GM12873 (cell line): ENCODE measurements at regions not wholly inside any gene's neighbourhood (a gene's known extent, or its start where the extent isn't known, plus 50 kb on each side); places are given as distances from the start of the nearest gene placed in this dataset.

Experiments
- CTCF ChIP-seq: IDR thresholded peaks from 2 replicates; pipeline ENCODE4 v1.5.1; 2012; ENCODE audit warnings: low read depth, mild to moderate bottlenecking, moderate library complexity, low read length, control low read depth; ENCODE audit not compliant: insufficient read depth; ENCODE audit errors: missing control alignments

DNA sequence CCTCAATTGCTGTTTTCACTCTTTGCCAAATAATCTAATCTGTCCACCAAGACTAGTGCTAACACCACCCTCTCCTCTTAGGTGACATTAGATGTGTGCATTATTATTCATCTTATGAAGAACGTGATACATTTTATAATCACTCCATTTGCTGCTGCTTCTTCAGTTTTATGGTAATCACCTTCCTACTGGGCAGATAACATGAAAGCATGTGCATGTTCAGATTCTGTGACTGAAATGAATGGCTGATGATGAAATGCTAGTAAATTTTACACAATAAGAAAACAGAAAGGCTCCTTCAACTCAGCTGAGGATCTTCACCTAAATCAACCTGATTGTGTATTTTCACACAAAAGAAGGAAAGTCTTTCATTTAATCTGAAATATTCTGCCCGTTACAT lies 577.6 kb downstream of the CSNK1G3 start:
- TF ChIP-seq CTCF, result no peak

DNA sequence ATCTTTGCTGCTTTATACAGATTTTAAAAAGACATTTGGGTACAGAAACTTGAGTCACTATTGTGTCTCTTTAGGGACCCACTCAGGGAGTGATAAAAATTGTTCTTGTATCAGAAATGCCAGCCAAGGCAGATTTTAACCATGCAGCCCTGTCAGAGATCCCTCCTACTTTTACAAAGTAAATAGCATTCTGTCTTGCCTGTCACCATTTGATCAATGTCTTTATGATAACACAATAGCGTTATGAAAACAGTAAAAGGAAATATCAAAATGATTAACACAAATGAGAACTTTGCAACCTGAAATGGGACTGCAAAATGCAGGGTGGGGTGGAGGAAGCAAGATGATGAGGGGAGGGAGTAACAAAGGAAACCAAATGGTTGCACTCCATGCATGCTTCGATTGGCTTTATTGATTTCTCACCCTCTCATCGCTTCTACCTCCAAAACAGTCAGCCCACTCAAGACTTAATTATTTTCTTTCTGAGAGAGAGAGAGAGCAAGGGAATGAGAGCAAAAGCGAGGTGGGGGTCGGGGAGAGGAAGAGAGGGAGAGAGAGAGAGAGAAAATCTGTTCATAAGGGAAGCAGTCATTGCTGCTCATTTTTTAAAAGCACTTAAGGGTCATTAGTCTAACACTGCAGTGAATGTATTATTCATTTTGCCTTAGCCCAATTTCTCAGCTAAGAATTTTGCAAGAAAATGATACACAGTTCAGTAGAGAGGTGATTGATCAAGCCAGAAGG lies 576.5 kb downstream of the CSNK1G3 start:
- no peak for TF ChIP-seq CTCF

DNA sequence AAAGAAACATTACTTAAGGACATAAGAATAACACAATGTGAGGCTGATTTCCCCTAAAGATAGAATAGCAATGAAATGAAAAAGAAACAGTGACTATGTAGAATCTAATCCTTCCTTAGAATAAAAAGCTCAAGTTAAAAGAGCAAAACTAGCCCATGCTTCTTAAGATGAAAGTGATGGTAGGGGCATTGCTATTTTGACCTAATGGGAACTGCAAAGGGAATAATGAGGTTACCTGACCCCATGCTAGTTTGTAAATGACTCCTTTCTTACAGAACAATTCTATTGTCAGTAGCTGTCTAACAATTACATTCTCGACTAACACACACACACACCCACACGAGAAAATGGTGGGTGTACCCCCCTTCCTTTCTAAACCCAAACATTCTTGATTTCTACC lies 575.8 kb downstream of the CSNK1G3 start:
- no peak for TF ChIP-seq CTCF

GRCh38 chr5:124080256-124080655 lies 568.3 kb downstream of the CSNK1G3 start:
- TF ChIP-seq CTCF, result no peak

GRCh38 chr5:124079062-124079461 lies 567.1 kb downstream of the CSNK1G3 start:
- no peak for TF ChIP-seq CTCF

GRCh38 chr5:124074500-124074899 lies 562.5 kb downstream of the CSNK1G3 start:
- no peak for TF ChIP-seq CTCF

DNA sequence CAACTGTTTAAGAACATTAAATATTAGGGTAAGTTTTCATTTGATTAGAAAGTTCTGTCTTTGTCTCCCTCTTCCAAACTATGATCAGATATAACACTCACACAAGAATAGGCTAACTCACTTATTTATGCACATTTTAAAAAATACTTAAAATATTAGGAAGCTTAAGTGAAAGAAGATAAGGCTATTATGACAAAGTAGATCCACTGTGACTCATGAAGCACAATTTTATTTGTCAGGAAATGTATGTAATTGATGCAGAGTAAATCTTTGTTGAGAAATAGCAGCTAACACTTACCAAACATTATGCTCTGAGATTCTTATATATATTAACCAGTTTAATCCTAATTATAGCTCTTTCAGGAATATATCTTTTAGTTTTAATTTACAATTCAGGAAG lies 560.6 kb downstream of the CSNK1G3 start:
- TF ChIP-seq CTCF, result no peak
